HG03520 (cell line): ENCODE measurements at regions not wholly inside any gene's neighbourhood (a gene's known extent, or its start where the extent isn't known, plus 50 kb on each side); places are given as distances from the start of the nearest gene placed in this dataset.
"Not testable (repeated sequence)": the region's sequence is repeated elsewhere in the genome, so short reads cannot be mapped to it uniquely, and the experiment has no call there.

ENCODE experiments used
- ATAC-seq: cut with Tn5 transposase; IDR thresholded peaks from one replicate; pipeline ENCODE4 v1.9.1; 2021; ENCODE audit warnings: mild to moderate bottlenecking, moderate library complexity; ENCODE audit not compliant: unreplicated experiment

DNA sequence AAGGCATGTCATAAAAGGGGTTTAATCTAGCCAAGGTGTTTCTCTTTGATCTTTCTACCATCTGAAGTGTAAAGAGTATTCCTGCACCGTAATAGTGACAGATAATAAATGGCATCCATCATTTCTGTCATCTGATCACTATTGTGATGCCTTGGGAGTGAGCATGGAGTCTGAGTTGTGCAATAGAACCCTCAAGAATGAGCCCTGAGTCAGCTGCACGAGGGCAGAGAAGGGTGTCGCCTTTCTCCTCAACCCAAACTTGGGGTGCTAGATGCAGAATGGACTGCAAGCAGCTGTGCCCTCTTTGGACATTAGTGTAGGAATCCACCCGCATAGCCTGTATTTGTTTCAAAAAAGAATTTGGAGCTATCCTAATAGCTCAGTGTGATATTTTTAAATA is 115.2 kb downstream of the ZNF37A start:
- no peak for ATAC-seq

DNA sequence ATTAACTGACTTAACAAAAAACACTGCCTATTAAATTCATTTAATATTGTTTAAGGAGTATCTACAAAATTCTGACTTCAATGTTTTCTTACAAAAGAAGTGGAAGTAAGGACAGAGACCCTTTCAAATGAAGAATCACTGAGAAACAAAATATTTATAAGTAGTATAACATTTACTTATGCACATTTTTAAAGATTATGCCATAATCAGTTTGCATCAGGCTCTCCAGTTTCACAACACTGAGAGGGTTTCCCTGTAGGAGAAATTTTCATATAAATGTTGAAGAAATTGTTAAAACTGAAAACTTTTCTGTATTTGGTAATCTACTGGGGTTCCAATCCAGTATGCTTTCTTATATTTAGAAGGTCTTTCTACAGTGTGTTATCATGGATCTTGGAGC is 115.6 kb downstream of the ZNF37A start:
- ATAC-seq: not testable (repeated sequence)

DNA sequence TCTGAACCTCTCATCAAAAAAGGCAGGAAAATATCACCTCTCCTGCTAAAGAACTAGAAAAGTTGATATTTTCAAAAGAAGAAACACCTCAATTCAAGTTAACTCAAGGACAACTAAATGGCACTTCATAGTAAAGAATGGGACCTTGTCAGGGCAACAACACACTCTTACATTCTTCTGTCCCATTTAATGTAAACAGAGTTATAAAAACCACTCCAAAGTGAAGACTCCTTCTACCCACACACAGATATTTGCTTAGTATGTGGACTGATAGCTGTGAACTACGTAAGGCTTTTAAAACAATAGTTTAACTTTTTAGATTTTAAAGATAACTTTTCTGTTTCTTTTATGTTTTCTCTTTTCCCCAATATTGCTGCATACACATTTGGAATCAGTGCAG is 118.3 kb downstream of the ZNF37A start:
- no peak for ATAC-seq

DNA sequence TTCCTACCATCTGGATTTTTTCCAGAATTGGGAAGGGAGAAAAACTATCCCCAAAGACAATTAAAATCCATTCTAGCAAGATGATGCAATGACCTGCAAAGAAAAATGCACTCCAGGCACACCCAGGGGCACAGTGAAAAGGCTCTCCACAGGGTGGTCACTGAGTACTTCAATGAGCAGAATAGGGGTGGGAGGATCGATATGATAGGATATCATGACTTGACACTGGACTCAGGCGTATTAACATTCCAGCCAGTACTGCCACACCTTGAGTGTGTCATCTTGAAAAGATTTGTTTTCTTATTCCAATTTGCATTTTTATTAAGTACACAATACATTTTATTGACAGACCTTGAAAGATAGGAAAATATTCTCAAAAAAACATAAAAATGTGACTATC is 132.2 kb downstream of the ZNF37A start:
- ATAC-seq: no peak

DNA sequence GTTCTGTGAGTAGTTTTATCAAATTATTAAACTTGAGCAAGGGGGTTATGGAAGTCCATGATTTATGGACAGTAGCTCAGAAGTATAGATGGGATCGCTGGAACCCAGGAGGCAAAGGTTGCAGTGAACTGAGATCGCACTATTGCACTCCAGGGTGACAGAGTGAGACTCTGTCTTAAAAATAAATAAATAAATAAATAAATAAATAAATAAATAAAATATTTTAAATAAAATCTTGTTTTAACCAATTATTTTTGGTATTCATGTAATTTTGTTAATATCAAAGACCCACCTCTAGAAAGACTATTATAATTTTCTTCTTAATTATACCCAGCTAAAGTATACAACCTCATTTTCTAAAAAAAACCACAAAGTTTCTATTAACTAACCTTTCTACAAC is 134.3 kb downstream of the ZNF37A start:
- ATAC-seq: no peak

DNA sequence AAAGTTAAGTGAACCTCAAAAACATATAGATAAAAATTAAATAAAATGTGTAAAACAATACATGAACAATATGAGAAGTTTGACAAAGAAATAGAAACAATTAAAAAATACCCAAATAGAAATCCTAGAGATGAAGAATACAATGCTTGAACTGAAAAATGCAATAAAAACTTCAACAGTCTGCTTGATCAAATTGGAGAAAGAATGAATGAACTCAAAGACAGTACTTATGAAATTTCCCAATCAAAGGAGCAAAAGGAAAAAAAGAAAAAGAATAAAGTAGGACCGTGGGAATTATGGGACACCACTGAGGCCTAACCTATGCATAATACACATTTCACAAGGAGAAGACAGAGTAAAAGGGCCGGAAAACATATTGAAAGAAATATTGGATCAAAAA is 144.3 kb downstream of the ZNF37A start:
- not testable (repeated sequence) for ATAC-seq

DNA sequence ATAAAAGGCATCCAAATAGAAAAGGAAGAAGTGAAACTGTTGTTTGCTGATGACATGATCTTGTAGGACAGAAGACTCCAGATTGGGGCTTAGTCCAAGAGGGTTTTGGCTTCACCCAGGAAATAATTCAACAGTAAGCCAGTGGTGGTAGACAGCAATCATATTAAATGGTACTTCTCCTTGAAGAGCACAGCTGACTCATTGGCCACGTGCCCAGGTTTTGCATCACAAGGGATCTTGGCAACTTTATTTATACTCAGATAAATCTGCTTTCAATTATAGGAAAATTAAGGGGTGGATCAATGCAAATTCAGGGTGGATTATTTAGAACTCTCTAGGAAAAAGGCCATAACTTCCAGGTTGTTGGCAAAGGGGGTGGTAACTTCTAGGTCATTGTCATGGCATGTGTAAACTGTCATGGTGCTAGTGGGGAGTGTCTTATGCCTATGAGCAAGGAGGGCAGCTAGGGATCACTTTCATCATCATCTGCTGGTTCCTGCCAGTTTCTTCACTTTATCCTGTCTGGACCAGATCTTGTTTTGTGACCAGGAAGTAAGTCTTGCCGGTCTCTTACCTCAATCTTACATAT is 148.0 kb downstream of the ZNF37A start:
- ATAC-seq: not testable (repeated sequence)

DNA sequence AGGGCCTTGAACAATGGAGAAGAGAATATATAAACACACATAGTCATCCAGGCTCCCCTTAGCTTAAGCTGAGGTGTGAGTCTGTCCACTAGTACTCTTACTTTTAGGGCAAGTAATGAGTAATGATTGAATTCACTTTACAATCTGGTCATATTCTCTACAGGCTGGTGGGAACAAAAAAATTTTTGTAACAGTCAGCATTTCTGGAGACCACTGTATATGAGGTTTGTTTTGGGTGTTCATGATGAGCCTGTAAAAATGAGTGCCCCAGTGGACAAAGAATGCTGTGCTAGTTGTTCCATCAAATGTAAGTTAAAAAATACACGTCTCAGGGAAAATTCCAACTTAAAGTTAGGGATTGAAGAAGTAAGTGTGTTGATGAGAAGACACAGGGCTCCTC is 154.0 kb downstream of the ZNF37A start:
- not testable (repeated sequence) for ATAC-seq

DNA sequence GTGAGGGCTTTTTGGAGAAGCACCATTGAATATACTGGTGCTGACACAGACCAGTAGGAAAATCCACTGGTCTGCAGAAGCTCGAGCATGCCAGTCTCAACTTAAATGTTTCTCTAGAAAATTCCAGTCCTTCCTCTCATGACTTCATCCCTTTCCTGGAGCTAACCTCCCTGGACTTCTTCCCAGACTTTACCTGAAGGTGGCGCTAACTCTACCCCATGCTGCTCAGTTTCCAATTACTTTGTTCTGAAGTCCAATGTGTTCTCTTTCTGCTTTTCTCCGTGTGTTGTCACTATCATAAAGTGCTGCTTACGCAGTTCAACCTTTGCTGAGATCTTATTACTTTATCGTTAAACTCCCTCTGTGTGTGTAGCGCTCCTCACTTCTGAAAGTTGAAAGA is 158.4 kb downstream of the ZNF37A start:
- not testable (repeated sequence) for ATAC-seq

DNA sequence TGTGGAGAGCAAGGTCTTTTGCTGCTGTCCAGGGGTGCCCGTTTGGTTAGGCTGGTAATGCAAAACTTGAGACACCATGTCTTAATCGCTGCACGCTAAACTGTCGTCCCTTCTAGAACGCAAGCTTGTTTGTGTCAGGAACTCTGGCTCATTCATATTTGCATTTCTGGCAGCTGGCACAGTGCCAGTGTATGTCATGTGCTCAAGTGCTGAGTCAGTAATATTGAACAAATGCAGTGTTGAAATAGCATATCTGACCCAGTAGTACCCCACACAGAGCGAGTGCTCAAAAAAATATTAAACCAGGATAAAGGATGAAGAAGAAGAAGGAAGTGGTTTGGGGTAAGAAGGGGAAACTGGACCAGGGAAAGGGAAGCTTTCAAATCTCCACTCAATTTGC is 173.4 kb downstream of the ZNF37A start:
- ATAC-seq: not testable (repeated sequence)

DNA sequence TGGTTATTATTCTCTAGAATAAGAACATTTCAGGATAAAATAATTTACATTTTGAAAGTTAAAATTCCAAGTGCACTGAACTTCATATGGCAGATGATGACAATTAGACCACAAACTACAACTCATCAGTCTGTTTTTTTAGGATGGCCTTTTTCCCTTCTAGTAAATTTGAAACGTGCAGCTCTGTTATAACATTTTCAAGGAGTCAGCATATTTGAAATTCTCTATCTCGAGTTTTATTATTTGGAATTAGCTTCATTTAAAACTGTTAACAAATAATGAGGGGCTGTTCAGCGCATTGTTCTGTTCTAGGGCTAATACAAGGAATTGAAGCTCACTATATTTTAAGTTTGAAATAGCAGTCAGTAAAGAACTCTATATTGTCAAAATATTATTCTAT is 176.9 kb downstream of the ZNF37A start:
- ATAC-seq: not testable (repeated sequence)

DNA sequence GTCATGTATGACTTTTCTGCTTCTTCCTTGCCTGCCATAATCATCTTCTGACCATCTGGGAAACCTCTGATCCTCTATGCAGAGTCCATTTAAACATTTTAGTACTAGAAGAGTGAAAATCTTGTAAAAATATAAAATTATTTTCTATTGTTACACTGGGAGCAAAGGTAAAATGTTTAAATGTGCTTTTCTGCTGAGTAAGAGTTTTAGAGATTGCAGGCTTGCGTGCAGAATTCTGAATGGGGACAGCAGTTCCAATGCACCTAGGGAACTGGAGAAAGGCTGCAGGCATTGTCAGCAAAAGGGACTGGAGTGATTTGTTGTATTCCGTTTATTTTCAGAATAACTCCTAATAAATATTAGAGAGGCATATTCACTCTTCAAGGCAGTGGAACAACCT is 180.7 kb downstream of the ZNF37A start:
- not testable (repeated sequence) for ATAC-seq

DNA sequence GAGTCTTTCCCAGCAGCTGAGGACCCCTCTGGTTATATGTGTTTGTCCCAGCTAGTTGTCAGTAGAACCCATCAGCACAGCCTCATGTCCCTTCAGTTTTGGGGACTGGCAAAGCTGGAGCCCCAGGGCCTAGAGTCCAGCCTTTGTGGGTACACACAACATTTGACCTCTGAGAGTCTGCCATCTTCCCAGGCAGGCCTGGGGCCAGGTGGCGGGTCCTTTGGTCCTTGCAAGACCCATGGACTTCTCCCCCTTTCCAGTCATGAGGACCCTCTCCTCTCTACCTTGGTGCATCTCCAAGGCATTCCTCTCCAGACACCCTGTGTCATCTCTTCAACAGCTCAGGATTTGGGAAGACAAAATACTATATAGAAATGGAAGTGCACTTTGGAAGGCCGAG is 198.4 kb downstream of the ZNF37A start:
- not testable (repeated sequence) for ATAC-seq

DNA sequence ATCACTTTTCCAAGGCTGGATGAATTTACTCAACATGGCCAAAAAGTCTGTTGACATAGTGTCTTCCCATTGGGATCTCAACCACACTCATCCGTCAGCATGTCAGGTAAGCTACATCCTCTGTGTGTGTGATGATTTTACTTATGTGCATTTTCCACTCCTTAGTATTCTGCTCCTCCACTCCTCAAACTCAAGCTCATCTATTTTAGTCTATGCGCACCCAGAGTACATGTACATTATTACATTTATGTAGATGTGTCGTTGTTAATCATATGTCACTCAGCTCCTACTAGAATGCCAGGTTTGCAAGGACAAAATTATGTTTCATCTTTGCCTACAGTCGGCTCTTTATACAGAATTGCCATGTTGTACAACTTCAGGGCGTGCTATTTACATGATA is 216.0 kb downstream of the ZNF37A start:
- ATAC-seq: not testable (repeated sequence)

DNA sequence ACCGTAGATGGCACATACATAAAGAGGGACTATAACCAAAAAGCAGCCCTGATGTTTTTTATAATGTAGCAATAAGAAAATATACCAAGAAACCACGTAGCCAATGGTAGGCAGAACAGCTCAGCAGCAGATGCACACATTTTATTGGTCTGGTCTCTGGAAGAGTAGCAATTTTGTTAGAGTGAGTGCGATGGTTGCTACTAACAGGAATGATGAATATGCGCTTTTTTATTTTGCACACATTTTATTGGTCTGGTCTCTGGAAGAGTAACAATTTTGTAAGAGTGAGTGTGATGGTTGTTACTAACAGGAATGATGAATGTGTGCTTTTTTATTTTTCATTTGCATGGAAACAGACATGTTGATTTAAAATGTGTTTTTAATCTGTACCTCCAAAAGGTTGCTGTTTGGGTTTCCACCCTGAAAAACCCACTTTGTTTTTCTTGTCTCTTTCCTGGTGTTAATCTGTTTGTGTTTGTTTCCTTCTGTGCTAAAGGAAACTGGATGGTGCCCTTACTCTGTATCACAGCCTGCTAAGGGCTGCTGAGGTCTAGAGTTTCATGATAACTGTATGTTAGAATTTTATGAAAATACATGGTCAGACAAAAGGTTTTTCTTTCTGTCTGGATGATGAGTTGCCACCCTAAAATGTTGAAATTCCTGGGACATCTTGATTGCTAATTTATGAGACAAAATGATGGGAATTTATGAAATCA is 221.1 kb downstream of the ZNF37A start:
- ATAC-seq: not testable (repeated sequence)

DNA sequence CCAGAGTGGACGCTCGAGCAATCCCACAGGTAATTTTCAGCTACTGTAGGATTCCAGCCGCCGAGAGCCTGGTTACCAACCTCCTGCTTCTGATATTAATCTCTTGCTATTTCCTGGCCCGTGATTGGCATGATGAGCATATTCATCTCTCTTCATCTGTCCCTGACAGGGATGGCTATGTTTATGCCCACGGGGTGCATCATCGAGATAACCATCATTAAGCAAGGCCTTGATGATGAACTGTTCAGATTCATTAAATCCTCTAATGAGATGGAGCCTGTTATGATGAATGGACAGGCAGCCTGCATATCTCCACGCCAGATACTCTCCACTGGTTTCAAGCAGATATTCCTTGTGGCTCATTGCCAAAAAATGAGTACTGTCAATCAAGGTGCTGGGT is 227.3 kb downstream of the ZNF37A start:
- ATAC-seq: not testable (repeated sequence)

DNA sequence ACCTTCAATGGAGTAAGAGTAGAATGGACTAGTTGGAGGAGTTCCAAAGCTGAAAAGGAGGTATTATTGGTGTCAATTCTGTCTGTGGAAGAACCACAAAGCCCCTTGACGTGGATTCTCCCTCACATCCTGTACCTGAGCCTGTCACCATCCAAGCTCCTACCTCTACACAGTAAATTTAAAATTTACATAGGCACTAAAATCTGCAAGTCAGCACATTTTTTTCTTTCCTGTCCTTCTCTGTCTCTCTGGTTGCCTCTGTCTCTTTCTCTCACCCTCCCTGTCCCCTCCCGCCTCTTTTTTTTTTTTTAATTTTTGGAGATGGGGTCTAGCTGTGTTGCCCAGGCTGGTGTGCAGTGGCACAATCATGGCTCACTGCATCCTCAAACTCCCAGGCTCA is 236.2 kb downstream of the ZNF37A start:
- ATAC-seq: not testable (repeated sequence)

DNA sequence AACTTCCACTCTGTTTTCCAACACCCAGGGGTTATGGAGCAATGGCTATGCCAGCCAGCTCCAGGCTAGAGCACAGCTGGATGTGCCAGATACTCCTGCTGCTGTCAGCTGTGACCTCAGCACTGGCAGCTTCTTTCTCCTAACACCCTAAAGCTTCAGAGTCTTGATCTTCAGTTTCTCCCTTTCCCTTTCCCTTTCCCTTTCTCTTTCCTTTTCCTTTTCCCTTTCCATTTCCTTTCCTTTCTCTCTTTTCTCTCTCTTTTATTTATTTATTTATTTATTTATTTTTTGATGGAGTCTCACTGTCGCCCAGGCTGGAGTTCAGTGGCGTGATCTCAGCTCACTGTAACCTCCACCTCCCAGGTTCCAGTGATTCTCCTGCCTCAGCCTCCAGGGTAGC is 237.0 kb downstream of the ZNF37A start:
- not testable (repeated sequence) for ATAC-seq

DNA sequence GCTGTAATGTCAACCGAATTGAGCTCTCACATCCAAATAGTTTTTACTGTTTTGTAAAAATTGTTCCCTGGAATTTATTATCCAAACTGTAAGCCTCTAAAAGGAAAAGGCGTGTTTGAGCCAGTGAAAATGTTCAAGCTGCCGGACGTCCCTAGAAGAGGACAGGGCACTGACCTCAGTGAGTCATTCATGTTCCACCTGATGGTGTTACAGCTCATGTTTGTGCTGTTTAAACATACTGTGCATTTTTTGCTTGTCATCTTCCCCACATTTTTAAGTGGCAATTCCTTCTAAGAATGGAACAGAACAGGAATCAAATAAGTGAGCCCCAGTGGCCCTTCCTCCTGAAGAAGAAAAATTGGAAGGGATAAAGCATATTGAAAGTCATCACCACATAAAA is 239.6 kb downstream of the ZNF37A start:
- ATAC-seq: not testable (repeated sequence)

DNA sequence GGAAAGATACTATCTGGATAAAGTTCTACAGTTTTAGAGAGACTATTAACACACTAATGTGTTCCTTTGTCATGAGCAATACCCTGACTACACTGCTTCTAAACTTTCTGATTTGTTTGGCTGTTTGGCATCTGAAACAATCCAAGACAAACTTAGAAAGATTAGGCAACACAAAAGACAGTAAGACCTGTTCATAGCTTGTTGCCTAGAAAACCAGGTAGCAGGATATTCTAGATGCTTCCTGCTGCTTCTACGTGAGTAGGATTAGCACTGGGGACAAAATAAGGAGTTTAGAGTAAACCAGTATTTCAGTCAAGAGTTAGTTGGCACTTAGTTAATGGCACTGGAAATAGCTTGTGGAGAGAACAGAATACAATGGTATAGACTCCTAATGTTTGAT is 256.5 kb downstream of the ZNF37A start:
- not testable (repeated sequence) for ATAC-seq

DNA sequence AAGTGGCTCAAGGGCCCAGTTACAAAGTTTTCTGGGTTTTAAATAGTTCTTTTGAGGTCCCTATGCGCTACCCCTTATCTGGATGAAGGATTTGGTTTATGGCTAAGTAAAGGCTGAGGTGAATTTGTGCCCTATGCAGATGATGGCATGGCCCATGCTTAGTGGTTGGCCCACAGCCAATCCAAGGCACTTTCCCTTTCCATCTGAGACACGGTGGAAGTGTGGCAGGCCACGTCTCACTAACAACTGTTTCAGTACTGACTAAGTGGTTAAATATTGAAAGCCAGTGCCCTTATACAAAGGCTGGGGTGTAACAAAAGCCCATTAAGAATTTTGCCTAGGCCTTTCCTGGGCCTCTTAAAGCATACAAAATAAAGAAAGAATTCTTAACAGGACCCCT is 260.3 kb downstream of the ZNF37A start:
- not testable (repeated sequence) for ATAC-seq

DNA sequence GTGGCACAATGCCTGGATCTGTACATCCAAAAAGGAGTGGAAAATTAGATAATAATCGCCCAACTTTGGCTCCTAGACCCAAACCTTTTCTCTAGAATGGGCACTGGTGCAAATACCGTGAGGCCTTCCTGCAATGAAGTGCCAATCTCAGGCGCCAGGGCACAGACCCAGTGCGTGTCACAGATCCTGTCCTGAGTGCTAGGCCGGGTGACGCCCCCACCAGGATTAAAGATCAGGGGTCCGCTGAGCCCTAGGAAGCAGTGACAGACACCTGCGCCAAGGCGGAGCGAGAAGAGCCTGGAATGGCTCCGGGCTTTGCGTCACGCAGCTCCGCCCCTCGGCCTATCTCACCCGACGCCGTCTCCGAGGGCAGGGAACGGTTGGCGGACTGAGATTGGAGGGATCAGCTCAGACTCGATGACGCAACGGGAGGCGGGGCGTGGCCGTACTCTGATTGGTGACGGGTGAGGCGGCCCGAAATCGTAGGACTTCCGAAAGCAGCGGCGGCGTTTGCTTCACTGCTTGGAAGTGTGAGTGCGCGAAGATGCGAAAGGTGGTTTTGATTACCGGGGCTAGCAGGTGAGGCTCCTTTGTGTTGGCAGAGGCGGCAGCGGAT is 261.9 kb downstream of the ZNF37A start:
- ATAC-seq: peak; percentile 99
